ENCODE measurements at regions not wholly inside any gene's neighbourhood (a gene's known extent, or its start where the extent isn't known, plus 50 kb on each side); places are given as distances from the start of the nearest gene placed in this dataset.

GRCh38 chr11:69972351-69972802 lies 105.7 kb upstream of the ANO1 start:
- DNase-seq (ENCODE audit: low spot score), result peak; percentile 11

- DNase-seq (ENCODE audit: low spot score), result no peak
Observed at GRCh38 chr11:69974528-69974927, 103.6 kb upstream of the ANO1 start.

- DNase-seq (ENCODE audit: low spot score), result no peak
Observed at GRCh38 chr11:69975822-69976221, 102.3 kb upstream of the ANO1 start.

- no peak for DNase-seq (ENCODE audit: low spot score)
Observed at GRCh38 chr11:69976794-69977193, 101.3 kb upstream of the ANO1 start.

- no peak for DNase-seq (ENCODE audit: low spot score)
Observed at GRCh38 chr11:69977951-69978350, 100.2 kb upstream of the ANO1 start.

- no peak for DNase-seq (ENCODE audit: low spot score)
Observed at GRCh38 chr11:69978841-69979614, 99.1 kb upstream of the ANO1 start.

GRCh38 chr11:69979632-69980031 lies 98.5 kb upstream of the ANO1 start:
- DNase-seq (ENCODE audit: low spot score), result no peak

GRCh38 chr11:69981119-69981784 lies 96.9 kb upstream of the ANO1 start:
- DNase-seq (ENCODE audit: low spot score), result no peak

GRCh38 chr11:69982690-69983570 lies 95.2 kb upstream of the ANO1 start:
- no peak for DNase-seq (ENCODE audit: low spot score)

GRCh38 chr11:69983571-69983877 lies 94.6 kb upstream of the ANO1 start:
- no peak for DNase-seq (ENCODE audit: low spot score)

GRCh38 chr11:69983897-69984438 lies 94.1 kb upstream of the ANO1 start:
- DNase-seq (ENCODE audit: low spot score), result no peak

- DNase-seq (ENCODE audit: low spot score), result no peak
Observed at GRCh38 chr11:69984457-69985261, 93.5 kb upstream of the ANO1 start.

GRCh38 chr11:69985331-69985640 lies 92.8 kb upstream of the ANO1 start:
- no peak for DNase-seq (ENCODE audit: low spot score)

GRCh38 chr11:69985641-69986439 lies 92.3 kb upstream of the ANO1 start:
- no peak for DNase-seq (ENCODE audit: low spot score)

GRCh38 chr11:69986440-69986787 lies 91.7 kb upstream of the ANO1 start:
- DNase-seq (ENCODE audit: low spot score), result no peak

GRCh38 chr11:69986830-69987229 lies 91.3 kb upstream of the ANO1 start:
- no peak for DNase-seq (ENCODE audit: low spot score)

- no peak for DNase-seq (ENCODE audit: low spot score)
Observed at GRCh38 chr11:69992026-69992425, 86.1 kb upstream of the ANO1 start.

- no peak for DNase-seq (ENCODE audit: low spot score)
Observed at GRCh38 chr11:69992943-69993694, 85.0 kb upstream of the ANO1 start.

GRCh38 chr11:69994810-69995209 lies 83.3 kb upstream of the ANO1 start:
- DNase-seq (ENCODE audit: low spot score), result no peak

- no peak for DNase-seq (ENCODE audit: low spot score)
Observed at GRCh38 chr11:69995697-69996096, 82.4 kb upstream of the ANO1 start.

Measured in CD4-positive, alpha-beta T cell treated with Interleukin-15 for 4 hours (primary cell).